Smooth muscle cell (in vitro differentiated cells): ENCODE measurements at regions not wholly inside any gene's neighbourhood (a gene's known extent, or its start where the extent isn't known, plus 50 kb on each side); places are given as distances from the start of the nearest gene placed in this dataset.
A peak's percentile ranks its signal among the peaks of the same experiment; 100 is the strongest.

Experiments used
- DNase-seq: peaks from one replicate; lab custom pipeline; 2025; ENCODE audit not compliant: unreplicated experiment; lab: John Stamatoyannopoulos, UW
- H2AFZ ChIP-seq: fragments of 200-600 bp; sonication (generic); 2 replicates; pipeline ENCODE4 v1.6.0; 2016; ENCODE audit warnings: antibody characterized with exemption, low read depth, mild to moderate bottlenecking
- H3F3A ChIP-seq: fragments of 200-600 bp; sonication (generic); 2 replicates; pipeline ENCODE4 v1.6.0; 2017; ENCODE audit warnings: antibody characterized with exemption, low read depth
- H3K27ac ChIP-seq: fragments of 200-600 bp; sonication (generic); 2 replicates; pipeline ENCODE4 v1.5.1; 2016; ENCODE audit warnings: low read depth, mild to moderate bottlenecking
- H3K27me3 ChIP-seq: fragments of 200-600 bp; sonication (generic); 2 replicates; pipeline ENCODE4 v1.6.1; 2016; ENCODE audit warnings: low read depth, mild to moderate bottlenecking
- H3K36me3 ChIP-seq: fragments of 200-600 bp; sonication (generic); 2 replicates; pipeline ENCODE4 v1.5.1; 2016; ENCODE audit warnings: low read depth
- H3K4me1 ChIP-seq: fragments of 200-600 bp; sonication (generic); 2 replicates; pipeline ENCODE4 v1.5.1; 2016; ENCODE audit warnings: low read depth
- H3K4me2 ChIP-seq: fragments of 200-600 bp; sonication (generic); 2 replicates; pipeline ENCODE4 v1.6.0; 2016; ENCODE audit warnings: mild to moderate bottlenecking
- H3K4me3 ChIP-seq: fragments of 200-600 bp; sonication (generic); 2 replicates; pipeline ENCODE4 v1.5.1; 2016; ENCODE audit warnings: mild to moderate bottlenecking
- H3K79me2 ChIP-seq: fragments of 200-600 bp; sonication (generic); 2 replicates; pipeline ENCODE4 v1.6.0; 2016; ENCODE audit warnings: low read depth, mild to moderate bottlenecking
- H3K9ac ChIP-seq: fragments of 200-600 bp; sonication (generic); 2 replicates; pipeline ENCODE4 v1.6.0; 2016; ENCODE audit warnings: low read depth
- H3K9me3 ChIP-seq: fragments of 200-600 bp; sonication (generic); replicated peaks from 2 replicates; pipeline ENCODE4 v1.5.1; 2016; ENCODE audit warnings: low read depth
- H4K20me1 ChIP-seq: fragments of 200-600 bp; sonication (generic); 2 replicates; pipeline ENCODE4 v1.6.0; 2016; ENCODE audit warnings: low read depth
- WGBS: methylation state at CpG from one replicate; pipeline ENCODE4 v1.1.7; 2016; ENCODE audit warnings: low lambda C conversion rate; 5-methylcytosine and 5-hydroxymethylcytosine counted together
- TF ChIP-seq, protein P1 (sequence below): fragments of 200-600 bp; sonication (generic); IDR thresholded peaks from 2 replicates; pipeline ENCODE4 v1.5.1; 2017; ENCODE audit warnings: borderline replicate concordance, mild to moderate bottlenecking, antibody characterized with exemption; ENCODE audit not compliant: insufficient read depth, poor library complexity, severe bottlenecking

DNA sequence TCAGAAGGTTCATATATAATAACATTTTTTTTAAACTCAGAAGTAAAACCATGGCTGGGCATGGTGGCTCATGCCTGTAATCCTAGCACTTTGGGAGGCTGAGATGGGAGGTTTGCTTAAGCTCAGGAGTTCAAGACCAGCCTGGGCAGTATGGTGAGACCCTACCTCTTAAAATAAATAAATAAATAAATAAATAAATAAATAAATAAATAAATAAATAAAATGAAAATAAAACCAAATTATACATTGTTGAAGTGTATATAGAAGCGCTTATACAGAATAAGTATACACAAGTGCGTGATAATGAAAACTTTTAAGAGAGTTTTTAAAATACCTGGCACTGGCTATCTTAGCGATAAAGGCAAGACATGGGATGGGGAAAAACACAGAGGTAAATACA lies 71.6 kb downstream of the OR2B2 start:
- H3K4me3 ChIP-seq, result no peak overlapping the region
- H3F3A ChIP-seq, result peaks cover 18% of the 10 kb centered on the region
- H3K9ac ChIP-seq, result no peak overlapping the region
- DNase-seq, result no peak
- H2AFZ ChIP-seq, result no peak overlapping the region
- no peaks in the 10 kb centered on the region for H3K27me3 ChIP-seq
- no peak overlapping the region for H3K27ac ChIP-seq
- H4K20me1 ChIP-seq, result peaks cover 5% of the 10 kb centered on the region
- over 99% methylated on average over 3 of the region's 3 CpGs for WGBS
- TF ChIP-seq, protein P1, sequence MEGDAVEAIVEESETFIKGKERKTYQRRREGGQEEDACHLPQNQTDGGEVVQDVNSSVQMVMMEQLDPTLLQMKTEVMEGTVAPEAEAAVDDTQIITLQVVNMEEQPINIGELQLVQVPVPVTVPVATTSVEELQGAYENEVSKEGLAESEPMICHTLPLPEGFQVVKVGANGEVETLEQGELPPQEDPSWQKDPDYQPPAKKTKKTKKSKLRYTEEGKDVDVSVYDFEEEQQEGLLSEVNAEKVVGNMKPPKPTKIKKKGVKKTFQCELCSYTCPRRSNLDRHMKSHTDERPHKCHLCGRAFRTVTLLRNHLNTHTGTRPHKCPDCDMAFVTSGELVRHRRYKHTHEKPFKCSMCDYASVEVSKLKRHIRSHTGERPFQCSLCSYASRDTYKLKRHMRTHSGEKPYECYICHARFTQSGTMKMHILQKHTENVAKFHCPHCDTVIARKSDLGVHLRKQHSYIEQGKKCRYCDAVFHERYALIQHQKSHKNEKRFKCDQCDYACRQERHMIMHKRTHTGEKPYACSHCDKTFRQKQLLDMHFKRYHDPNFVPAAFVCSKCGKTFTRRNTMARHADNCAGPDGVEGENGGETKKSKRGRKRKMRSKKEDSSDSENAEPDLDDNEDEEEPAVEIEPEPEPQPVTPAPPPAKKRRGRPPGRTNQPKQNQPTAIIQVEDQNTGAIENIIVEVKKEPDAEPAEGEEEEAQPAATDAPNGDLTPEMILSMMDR, result no peak
- H3K4me2 ChIP-seq, result no peak overlapping the region
- H3K4me1 ChIP-seq, result peaks cover 21% of the 10 kb centered on the region
- no peaks in the 10 kb centered on the region for H3K9me3 ChIP-seq
- H3K36me3 ChIP-seq, result no peaks in the 10 kb centered on the region
- H3K79me2 ChIP-seq, result peaks cover 15% of the 10 kb centered on the region

DNA sequence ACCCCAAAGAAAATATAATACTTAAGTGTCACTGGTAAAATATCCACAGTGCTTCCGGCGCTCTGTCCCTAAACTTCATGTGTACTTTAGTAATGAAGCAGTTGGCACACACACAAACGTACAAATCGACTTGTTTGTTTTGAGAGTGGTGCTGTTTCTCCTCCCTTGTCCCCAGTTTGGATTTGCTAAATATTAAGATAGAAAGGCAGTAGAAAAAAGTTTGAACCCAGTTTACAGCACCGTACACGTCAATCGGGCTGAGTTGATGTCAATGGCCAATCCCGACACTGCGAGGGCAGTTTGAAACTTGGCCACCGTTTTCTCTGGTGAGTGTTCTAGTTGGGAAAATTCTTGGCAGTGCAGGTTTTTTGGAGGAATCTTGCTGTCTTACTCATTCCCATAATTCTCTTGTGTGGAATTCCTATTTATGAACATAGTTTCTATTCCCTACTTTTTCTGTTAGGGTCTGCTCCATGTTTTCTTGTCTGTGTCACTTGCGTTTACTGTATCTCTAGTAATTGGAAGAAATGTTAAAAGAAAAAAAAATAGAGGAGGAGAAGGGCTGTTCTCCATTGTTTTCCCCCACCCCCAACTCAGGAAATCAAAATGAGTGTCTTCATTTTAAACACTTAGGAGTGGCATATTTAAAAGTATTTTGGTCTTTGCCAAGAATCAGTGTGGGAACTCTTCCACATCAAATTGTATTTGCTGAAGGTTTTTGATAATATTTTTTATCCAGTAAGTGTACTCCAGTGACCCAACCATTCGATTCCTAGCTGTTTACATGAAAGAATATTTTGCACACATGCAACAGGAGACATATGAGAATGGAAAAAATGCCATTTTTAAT lies 72.3 kb downstream of the OR2B2 start:
- H3K4me3 ChIP-seq, result peak overlapping the region; percentile 72
- peak overlapping the region; percentile 73 for H2AFZ ChIP-seq
- TF ChIP-seq, protein P1, result no peak
- no peaks in the 10 kb centered on the region for H3K9me3 ChIP-seq
- H3K27ac ChIP-seq, result peak overlapping the region; percentile 99
- no peaks in the 10 kb centered on the region for H3K27me3 ChIP-seq
- peaks cover 18% of the 10 kb centered on the region for H3F3A ChIP-seq
- peaks cover 5% of the 10 kb centered on the region for H4K20me1 ChIP-seq
- 23% methylated on average over 12 of the region's 12 CpGs for WGBS
- peaks cover 22% of the 10 kb centered on the region for H3K79me2 ChIP-seq
- H3K4me1 ChIP-seq, result peaks cover 23% of the 10 kb centered on the region
- no peak for DNase-seq
- peak overlapping the region; percentile 94 for H3K4me2 ChIP-seq
- H3K9ac ChIP-seq, result peak overlapping the region; percentile 87
- H3K36me3 ChIP-seq, result no peaks in the 10 kb centered on the region

DNA sequence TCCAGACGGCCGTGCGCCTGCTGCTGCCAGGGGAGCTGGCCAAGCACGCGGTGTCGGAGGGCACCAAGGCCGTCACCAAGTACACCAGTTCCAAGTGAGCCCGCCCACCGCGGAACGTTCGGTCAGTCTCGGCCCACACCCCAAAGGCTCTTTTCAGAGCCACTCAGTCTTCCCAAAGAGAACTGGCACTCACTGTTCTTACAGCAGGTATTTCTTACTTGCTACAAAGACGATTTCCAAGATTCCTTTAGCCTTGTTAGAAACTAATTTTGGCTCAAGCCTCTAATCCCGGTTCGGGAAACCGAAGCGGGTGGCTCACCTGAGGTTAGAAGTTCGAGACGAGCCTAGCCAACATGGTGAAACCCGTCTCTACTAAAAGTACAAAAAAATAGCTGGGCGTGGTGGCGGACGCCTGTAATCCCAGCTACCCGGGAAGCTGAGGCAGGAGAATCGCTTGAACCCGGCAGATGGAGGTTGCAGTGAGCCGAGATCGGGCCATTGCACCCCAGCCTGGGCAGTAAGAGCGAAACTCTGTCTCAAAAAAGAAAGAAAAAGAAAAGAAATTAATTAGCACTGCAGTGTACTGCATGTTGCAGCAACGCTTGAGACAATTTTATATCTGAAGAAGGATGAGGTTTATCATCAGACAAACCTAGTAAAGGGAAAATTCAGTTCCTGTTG lies 73.1 kb downstream of the OR2B2 start:
- Histone ChIP-seq H3K4me1 (peaks cover 23% of the 10 kb centered on the region), H3K79me2 (peaks cover 28% of the 10 kb centered on the region), H3F3A (peaks cover 18% of the 10 kb centered on the region), H3K27ac (peak overlapping the region; percentile 99), H3K36me3 (no peaks in the 10 kb centered on the region), H2AFZ (peak overlapping the region; percentile 73), H3K4me2 (peak overlapping the region; percentile 94), H3K27me3 (no peaks in the 10 kb centered on the region), H3K9me3 (no peaks in the 10 kb centered on the region), H3K4me3 (peak overlapping the region; percentile 72), H4K20me1 (peaks cover 5% of the 10 kb centered on the region), H3K9ac (peak overlapping the region; percentile 87)
- WGBS, result 3% methylated on average over 31 of the region's 31 CpGs
- TF ChIP-seq, protein P1, result no peak
- DNase-seq, result no peak
